ENCODE measurements at regions not wholly inside any gene's neighbourhood (a gene's known extent, or its start where the extent isn't known, plus 50 kb on each side); places are given as distances from the start of the nearest gene placed in this dataset.

DNA sequence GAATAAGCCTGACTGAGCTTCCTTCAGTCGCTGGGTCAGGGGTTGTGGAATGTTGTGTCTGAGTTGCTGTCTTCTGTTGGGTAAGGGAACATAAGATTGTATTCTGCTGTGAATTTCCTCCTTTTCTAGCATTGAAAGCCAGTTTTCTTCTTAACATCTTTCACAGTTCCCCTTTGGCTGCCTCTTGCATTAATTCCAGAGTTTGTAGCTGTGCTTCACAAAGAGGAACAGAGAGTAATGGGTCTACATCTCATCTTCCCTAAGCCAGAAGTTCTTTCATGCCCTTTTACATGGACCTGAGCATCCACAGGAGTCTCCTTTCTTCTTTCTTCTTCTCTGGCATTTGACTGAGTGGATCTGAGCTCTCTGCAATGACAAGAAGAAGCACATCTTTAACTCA is 686.8 kb downstream of the KCTD16 start:
- Histone ChIP-seq H3K4me3 (no peak overlapping the region), H3K27me3 (no peaks in the 10 kb centered on the region), H3K4me1 (no peaks in the 10 kb centered on the region), H3K36me3 (no peaks in the 10 kb centered on the region), H3K9me3 (no peaks in the 10 kb centered on the region), H3K27ac (no peak overlapping the region)
- TF ChIP-seq CTCF (IDR thresholded peaks at IDR 0.05) (no peak), POLR2A (IDR thresholded peaks at IDR 0.05) (no peak)
- no peak for DNase-seq
- intact Hi-C loops (cut with DNase I): no loop called here
- WGBS, 2 donors: 7 to 31% methylated on average over 1 of the region's 1 CpG

DNA sequence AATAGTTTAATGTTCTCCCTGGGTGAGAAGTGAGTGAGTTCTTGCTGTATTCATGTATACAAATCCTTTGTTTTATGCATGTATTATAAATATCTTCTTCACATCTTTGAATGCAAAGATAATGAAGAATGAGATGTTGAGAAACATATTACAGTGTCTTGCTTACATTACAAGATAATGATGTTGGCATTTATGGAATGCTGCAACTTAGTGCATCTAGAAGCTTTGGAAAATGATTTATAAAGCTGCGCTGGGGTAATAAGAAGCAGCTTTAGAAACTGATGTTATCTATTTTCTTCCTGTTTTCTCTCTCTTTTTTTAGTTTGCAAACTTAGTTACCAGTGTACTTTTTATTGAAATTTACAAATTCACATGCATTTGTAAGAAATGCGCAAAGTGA is 673.4 kb downstream of the KCTD16 start:
- H3K9me3 ChIP-seq: no peaks in the 10 kb centered on the region
- H3K27me3 ChIP-seq: no peaks in the 10 kb centered on the region
- H3K27ac ChIP-seq: no peak overlapping the region
- no peaks in the 10 kb centered on the region for H3K36me3 ChIP-seq
- WGBS, 2 donors: 90 to 93% methylated on average over 2 of the region's 2 CpGs
- no peak overlapping the region for H3K4me3 ChIP-seq
- intact Hi-C loops (cut with DNase I): no loop called here
- no peak for TF ChIP-seq POLR2A (IDR thresholded peaks at IDR 0.05)
- TF ChIP-seq CTCF (IDR thresholded peaks at IDR 0.05): no peak
- H3K4me1 ChIP-seq: no peaks in the 10 kb centered on the region
- no peak for DNase-seq

GRCh38 chr5:144832416-144832815 is 661.7 kb downstream of the KCTD16 start:
- Histone ChIP-seq H3K27me3 (no peaks in the 10 kb centered on the region), H3K36me3 (no peaks in the 10 kb centered on the region), H3K9me3 (no peaks in the 10 kb centered on the region), H3K4me1 (no peaks in the 10 kb centered on the region), H3K4me3 (no peak overlapping the region), H3K27ac (no peak overlapping the region)
- intact Hi-C loops (cut with DNase I): no loop called here
- no peak for DNase-seq
- TF ChIP-seq POLR2A (IDR thresholded peaks at IDR 0.05) (no peak), CTCF (IDR thresholded peaks at IDR 0.05) (no peak)

DNA sequence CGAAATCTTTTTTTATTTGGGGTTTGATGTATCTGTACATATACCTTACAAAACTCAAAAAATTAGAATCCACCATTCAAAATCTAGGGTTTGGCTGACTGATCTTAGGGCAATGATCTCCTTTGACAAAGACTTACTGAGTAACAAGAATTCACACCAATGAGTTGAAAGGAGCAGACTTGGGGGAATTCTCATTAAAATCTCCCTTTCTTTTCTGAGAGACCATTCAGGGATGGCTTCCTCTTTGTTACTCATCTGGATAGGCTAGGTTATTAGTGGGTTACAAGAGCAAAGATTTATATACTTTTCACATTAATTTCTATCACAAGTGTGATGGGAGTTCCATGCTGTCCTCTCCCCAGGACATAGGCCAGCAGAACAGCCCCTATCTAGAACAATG is 661.0 kb downstream of the KCTD16 start:
- intact Hi-C loops (cut with DNase I): no loop called here
- no peaks in the 10 kb centered on the region for H3K9me3 ChIP-seq
- DNase-seq: no peak
- H3K36me3 ChIP-seq: no peaks in the 10 kb centered on the region
- H3K27me3 ChIP-seq: no peaks in the 10 kb centered on the region
- WGBS, 2 donors: 59 to 70% methylated on average over 1 of the region's 1 CpG
- no peak overlapping the region for H3K27ac ChIP-seq
- TF ChIP-seq POLR2A (IDR thresholded peaks at IDR 0.05) (no peak), CTCF (IDR thresholded peaks at IDR 0.05) (no peak)
- no peak overlapping the region for H3K4me3 ChIP-seq
- H3K4me1 ChIP-seq: no peaks in the 10 kb centered on the region

DNA sequence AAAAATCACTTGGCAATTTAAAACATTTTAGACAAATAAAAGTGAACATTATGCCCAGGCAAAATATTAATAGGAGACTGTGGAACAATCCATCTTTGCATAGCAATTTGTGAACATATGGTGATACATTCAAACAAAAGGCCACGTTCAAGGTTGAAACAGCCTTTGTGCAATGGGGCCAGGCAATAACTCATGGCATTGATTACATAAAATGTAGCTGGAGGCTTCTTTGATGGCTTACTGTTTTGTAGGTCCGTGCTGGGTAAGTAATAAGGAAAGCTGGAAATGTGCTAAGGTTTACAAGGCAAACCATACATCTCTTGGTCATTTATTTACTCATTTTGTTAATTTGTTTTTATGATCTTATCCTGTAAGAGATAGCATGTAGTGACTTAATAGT is 651.8 kb downstream of the KCTD16 start:
- Histone ChIP-seq H3K4me1 (no peaks in the 10 kb centered on the region), H3K9me3 (no peaks in the 10 kb centered on the region), H3K27ac (no peak overlapping the region), H3K36me3 (no peaks in the 10 kb centered on the region), H3K27me3 (no peaks in the 10 kb centered on the region), H3K4me3 (no peak overlapping the region)
- no peak for DNase-seq
- 32 to 49% methylated on average over 2 of the region's 2 CpGs for WGBS, 2 donors
- TF ChIP-seq POLR2A (IDR thresholded peaks at IDR 0.05) (no peak), CTCF (IDR thresholded peaks at IDR 0.05) (no peak)
- intact Hi-C loops (cut with DNase I): no loop called here

All from esophagus squamous epithelium (tissue), 5 donors.